Nephron (organoid): ENCODE measurements at regions not wholly inside any gene's neighbourhood (a gene's known extent, or its start where the extent isn't known, plus 50 kb on each side); places are given as distances from the start of the nearest gene placed in this dataset.
"Not testable (repeated sequence)": the region's sequence is repeated elsewhere in the genome, so short reads cannot be mapped to it uniquely, and the experiment has no call there.

Experiments
- H3K27ac Mint-ChIP-seq, 3 experiments: 2 replicates each; pipeline ENCODE4 v1.8.0; 2020; ENCODE audit warnings: mixed read lengths in 3 of 3, mild to moderate bottlenecking in 2 of 3, moderate library complexity in 1 of 3
- H3K27me3 Mint-ChIP-seq: 2 replicates; pipeline ENCODE4 v1.8.0; 2021; ENCODE audit warnings: low read depth, mild to moderate bottlenecking, moderate library complexity, mixed read lengths
- H3K36me3 Mint-ChIP-seq: 2 replicates; pipeline ENCODE4 v1.8.0; 2020; ENCODE audit warnings: low read depth, mixed read lengths
- H3K4me1 Mint-ChIP-seq: 2 replicates; pipeline ENCODE4 v1.8.0; 2020; ENCODE audit warnings: mixed read lengths
- H3K4me3 Mint-ChIP-seq, 3 experiments: 2 replicates each; pipeline ENCODE4 v1.8.0; 2020; ENCODE audit warnings: mild to moderate bottlenecking in 3 of 3, mixed read lengths in 3 of 3, moderate library complexity in 2 of 3
- H3K9me3 Mint-ChIP-seq: 2 replicates; pipeline ENCODE4 v1.8.0; 2020; ENCODE audit warnings: mixed read lengths
- TF ChIP-seq, protein P1 (sequence below), 3 experiments: fragments of 200-600 bp; sonication (generic); IDR thresholded peaks; one replicate each; pipeline ENCODE4 v1.5.0; 2021; ENCODE audit warnings: antibody characterized with exemption in 3 of 3; ENCODE audit not compliant: unreplicated experiment in 3 of 3

GRCh38 chr1:215023155-215023832 is 59.2 kb upstream of the KCNK2 start:
- peak overlapping the region; percentile 19 to 78 (median 75) for H3K27ac Mint-ChIP-seq
- TF ChIP-seq, protein P1, sequence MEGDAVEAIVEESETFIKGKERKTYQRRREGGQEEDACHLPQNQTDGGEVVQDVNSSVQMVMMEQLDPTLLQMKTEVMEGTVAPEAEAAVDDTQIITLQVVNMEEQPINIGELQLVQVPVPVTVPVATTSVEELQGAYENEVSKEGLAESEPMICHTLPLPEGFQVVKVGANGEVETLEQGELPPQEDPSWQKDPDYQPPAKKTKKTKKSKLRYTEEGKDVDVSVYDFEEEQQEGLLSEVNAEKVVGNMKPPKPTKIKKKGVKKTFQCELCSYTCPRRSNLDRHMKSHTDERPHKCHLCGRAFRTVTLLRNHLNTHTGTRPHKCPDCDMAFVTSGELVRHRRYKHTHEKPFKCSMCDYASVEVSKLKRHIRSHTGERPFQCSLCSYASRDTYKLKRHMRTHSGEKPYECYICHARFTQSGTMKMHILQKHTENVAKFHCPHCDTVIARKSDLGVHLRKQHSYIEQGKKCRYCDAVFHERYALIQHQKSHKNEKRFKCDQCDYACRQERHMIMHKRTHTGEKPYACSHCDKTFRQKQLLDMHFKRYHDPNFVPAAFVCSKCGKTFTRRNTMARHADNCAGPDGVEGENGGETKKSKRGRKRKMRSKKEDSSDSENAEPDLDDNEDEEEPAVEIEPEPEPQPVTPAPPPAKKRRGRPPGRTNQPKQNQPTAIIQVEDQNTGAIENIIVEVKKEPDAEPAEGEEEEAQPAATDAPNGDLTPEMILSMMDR (IDR thresholded peaks at IDR 0.05; ENCODE audit: unreplicated experiment in 3 of 3): no peak
- peaks cover 25% of the 10 kb centered on the region for H3K4me1 Mint-ChIP-seq
- H3K9me3 Mint-ChIP-seq: peaks cover 5% of the 10 kb centered on the region
- H3K36me3 Mint-ChIP-seq: no peaks in the 10 kb centered on the region
- no peak overlapping the region for H3K4me3 Mint-ChIP-seq
- H3K27me3 Mint-ChIP-seq: peaks cover 3% of the 10 kb centered on the region

DNA sequence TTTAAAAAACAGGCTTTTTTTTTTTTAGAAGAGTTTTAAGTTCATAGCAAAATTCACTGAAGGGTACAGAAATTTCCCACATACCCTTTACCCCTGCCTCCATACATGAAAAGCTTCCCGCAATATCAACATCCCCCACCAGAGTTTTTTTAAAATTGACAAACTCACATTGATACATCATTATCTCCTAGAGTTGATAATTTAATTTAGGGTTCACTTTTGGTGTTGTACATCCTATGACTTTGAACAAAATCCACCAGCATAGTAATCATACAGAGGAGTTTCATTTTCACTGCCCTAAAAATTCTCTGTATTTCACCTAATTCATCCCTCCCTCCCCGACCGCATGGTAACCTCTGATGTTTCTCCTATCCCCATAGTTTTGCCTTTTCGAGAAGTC is 53.6 kb upstream of the KCNK2 start:
- Mint-ChIP-seq H3K36me3 (no peaks in the 10 kb centered on the region), H3K27me3 (peaks cover 4% of the 10 kb centered on the region), H3K9me3 (no peaks in the 10 kb centered on the region), H3K4me3 (no peak overlapping the region), H3K27ac (no peak overlapping the region), H3K4me1 (peaks cover 10% of the 10 kb centered on the region)
- TF ChIP-seq, protein P1 (IDR thresholded peaks at IDR 0.05; ENCODE audit: unreplicated experiment in 3 of 3): no peak

- not testable (repeated sequence) for H3K4me1 Mint-ChIP-seq, H3K4me3 Mint-ChIP-seq, H3K9me3 Mint-ChIP-seq, H3K36me3 Mint-ChIP-seq, H3K27ac Mint-ChIP-seq, H3K27me3 Mint-ChIP-seq
Observed at GRCh38 chr1:215030581-215030980, 52.0 kb upstream of the KCNK2 start.

GRCh38 chr1:215031392-215031791 is 51.1 kb upstream of the KCNK2 start:
- Mint-ChIP-seq H3K27ac (no peak overlapping the region), H3K27me3 (peaks cover 4% of the 10 kb centered on the region), H3K36me3 (no peaks in the 10 kb centered on the region), H3K4me3 (no peak overlapping the region), H3K4me1 (no peaks in the 10 kb centered on the region), H3K9me3 (no peaks in the 10 kb centered on the region)
- TF ChIP-seq, protein P1 (IDR thresholded peaks at IDR 0.05; ENCODE audit: unreplicated experiment in 3 of 3): no peak
